ENCODE measurements at regions not wholly inside any gene's neighbourhood (a gene's known extent, or its start where the extent isn't known, plus 50 kb on each side); places are given as distances from the start of the nearest gene placed in this dataset.

GRCh38 chr2:16798472-16798871 is 132.8 kb upstream of the CYRIA start:
- TF ChIP-seq CTCF (IDR thresholded peaks at IDR 0.05), result no peak
- no peak for TF ChIP-seq POLR2AphosphoS5 (IDR thresholded peaks at IDR 0.05)
- TF ChIP-seq POLR2A (IDR thresholded peaks at IDR 0.05), result no peak
